H1 (cell line): ENCODE measurements at regions not wholly inside any gene's neighbourhood (a gene's known extent, or its start where the extent isn't known, plus 50 kb on each side); places are given as distances from the start of the nearest gene placed in this dataset.

Experiments
- CTCF ChIA-PET: fragments of 300-600 bp; sonication (Branson Sonifier 250); formaldehyde crosslinking; loops from one replicate; lab custom pipeline; 2021; ENCODE audit not compliant: partially characterized antibody; lab: Charles Lee
- POLR2A ChIA-PET: fragments of 300-600 bp; sonication (Branson Sonifier 250); formaldehyde crosslinking; loops from one replicate; lab custom pipeline; 2021; ENCODE audit warnings: inconsistent platforms; ENCODE audit not compliant: partially characterized antibody; lab: Charles Lee
- DNase-seq, 2 experiments: peaks; one replicate each; pipeline versions ENCODE4 v3.0.0 to v3.0.0-alpha.2; 2010 to 2022; ENCODE audit warnings: low spot score in 2 of 2, low read depth in 1 of 2, mixed read lengths in 1 of 2
- FAIRE-seq: peaks from 2 replicates; lab custom pipeline; 2011; peaks lifted over from hg19 to GRCh38; lab: Jason Lieb, UNC
- H2AFZ ChIP-seq: 2 replicates; pipeline ENCODE4 v1.8.1; 2012; ENCODE audit warnings: low read length, inconsistent platforms
- H2AK5ac ChIP-seq: 2 replicates; pipeline ENCODE4 v1.6.1; 2013; ENCODE audit warnings: low read depth, low read length
- H2BK120ac ChIP-seq: replicated peaks from 2 replicates; pipeline ENCODE3; 2013; ENCODE audit warnings: low read depth, low read length, inconsistent platforms
- H2BK12ac ChIP-seq: 2 replicates; pipeline ENCODE4 v1.6.1; 2013; ENCODE audit warnings: low read depth, low read length
- H2BK15ac ChIP-seq: 2 replicates; pipeline ENCODE4 v1.6.1; 2013; ENCODE audit warnings: low read length
- H2BK20ac ChIP-seq: 2 replicates; pipeline ENCODE4 v1.6.1; 2013; ENCODE audit warnings: low read length
- H2BK5ac ChIP-seq: 2 replicates; pipeline ENCODE4 v1.6.1; 2013; ENCODE audit warnings: low read depth, low read length
- H3K14ac ChIP-seq: 2 replicates; pipeline ENCODE4 v1.6.1; 2013; ENCODE audit warnings: inconsistent platforms; ENCODE audit not compliant: insufficient read length
- H3K18ac ChIP-seq: 2 replicates; pipeline ENCODE4 v1.6.1; 2013; ENCODE audit warnings: low read length; ENCODE audit errors: extremely low read depth
- H3K23ac ChIP-seq: 2 replicates; pipeline ENCODE4 v1.6.1; 2013; ENCODE audit warnings: inconsistent platforms; ENCODE audit not compliant: insufficient read length
- H3K23me2 ChIP-seq: 2 replicates; pipeline ENCODE4 v1.6.1; 2013; ENCODE audit warnings: low read depth, low read length
- H3K27ac ChIP-seq: 2 replicates; pipeline ENCODE4 v1.6.1; 2011; ENCODE audit warnings: low read depth, low read length, inconsistent platforms
- H3K27me3 ChIP-seq, 4 experiments: replicated peaks in 1 of 4; 1 replicate in 1 of 4; 2 replicates in 3 of 4; pipeline versions ENCODE4 v1.6.1 to v1.8.1; 2011 to 2013; ENCODE audit warnings: low read length in 3 of 4, mild to moderate bottlenecking in 3 of 4, inconsistent platforms in 2 of 4, mixed read lengths in 2 of 4, moderate library complexity in 1 of 4; ENCODE audit not compliant: control insufficient read depth in 3 of 4, insufficient read depth in 3 of 4; ENCODE audit errors: extremely low read depth in 1 of 4
- H3K36me3 ChIP-seq, 4 experiments: 2 replicates each; pipeline versions ENCODE4 v1.6.1 to v1.8.1; 2011 to 2013; ENCODE audit warnings: mild to moderate bottlenecking in 4 of 4, low read length in 3 of 4, moderate library complexity in 2 of 4, control low read depth in 1 of 4, inconsistent platforms in 1 of 4; ENCODE audit not compliant: insufficient read depth in 4 of 4, control insufficient read depth in 2 of 4
- H3K4ac ChIP-seq: replicated peaks from 2 replicates; pipeline ENCODE3; 2013; ENCODE audit warnings: low read length, low read depth, mixed read lengths, inconsistent platforms; ENCODE audit not compliant: insufficient read length
- H3K4me1 ChIP-seq, 4 experiments: replicated peaks in 1 of 4; 1 replicate in 1 of 4; 2 replicates in 3 of 4; pipeline versions ENCODE4 v1.6.1 to v1.8.1; 2011 to 2013; ENCODE audit warnings: low read length in 3 of 4, inconsistent platforms in 2 of 4, mixed read lengths in 1 of 4; ENCODE audit not compliant: insufficient read depth in 4 of 4, control insufficient read depth in 3 of 4
- H3K4me2 ChIP-seq, 2 experiments: 2 replicates each; pipeline versions ENCODE4 v1.6.1 to v1.8.1; 2011 to 2013; ENCODE audit warnings: low read depth in 2 of 2, low read length in 2 of 2, control low read depth in 1 of 2, inconsistent platforms in 1 of 2, mild to moderate bottlenecking in 1 of 2; ENCODE audit not compliant: insufficient read depth in 1 of 2
- H3K4me3 ChIP-seq, 4 experiments: fragments of 200-600, 300-600 bp in 1 of 4; sonication (generic), shearing (Covaris generic), sonication (Bioruptor Twin) in 1 of 4; 2 replicates each; pipeline versions ENCODE4 v1.5.1 to v1.8.1; 2011 to 2016; ENCODE audit warnings: low read length in 4 of 4, low read depth in 3 of 4, control low read depth in 2 of 4, inconsistent platforms in 2 of 4, mild to moderate bottlenecking in 2 of 4, mixed read lengths in 1 of 4, moderate library complexity in 1 of 4; ENCODE audit not compliant: insufficient read depth in 2 of 4; ENCODE audit errors: extremely low read depth in 1 of 4
- H3K56ac ChIP-seq: replicated peaks from 2 replicates; pipeline ENCODE3; 2013; ENCODE audit warnings: low read depth, mild to moderate bottlenecking, mixed read lengths, low read length, inconsistent platforms; ENCODE audit not compliant: insufficient read length
- H3K79me1 ChIP-seq: 2 replicates; pipeline ENCODE4 v1.6.1; 2013; ENCODE audit warnings: low read depth, low read length, control low read depth
- H3K79me2 ChIP-seq, 2 experiments: 2 replicates each; pipeline versions ENCODE4 v1.6.1 to v1.8.1; 2012 to 2013; ENCODE audit warnings: low read length in 2 of 2, mild to moderate bottlenecking in 2 of 2, inconsistent platforms in 1 of 2; ENCODE audit not compliant: insufficient read depth in 2 of 2, control insufficient read depth in 1 of 2
- H3K9ac ChIP-seq, 4 experiments: replicated peaks in 1 of 4; 1 replicate in 1 of 4; 2 replicates in 3 of 4; pipeline versions ENCODE4 v1.6.1 to v1.8.1; 2011 to 2013; ENCODE audit warnings: low read depth in 3 of 4, low read length in 3 of 4, control low read depth in 2 of 4, mild to moderate bottlenecking in 2 of 4, moderate library complexity in 2 of 4, inconsistent platforms in 1 of 4; ENCODE audit errors: extremely low read depth in 1 of 4
- H3K9me3 ChIP-seq, 2 experiments: 2 replicates each; pipeline versions ENCODE4 v1.6.1 to v1.8.1; 2012 to 2013; ENCODE audit warnings: mild to moderate bottlenecking in 2 of 2, moderate library complexity in 2 of 2, control low read depth in 1 of 2, inconsistent platforms in 1 of 2, low read depth in 1 of 2, low read length in 1 of 2, mixed read lengths in 1 of 2; ENCODE audit not compliant: insufficient read depth in 2 of 2
- H4K20me1 ChIP-seq, 2 experiments: replicated peaks in 1 of 2; 2 replicates each; pipeline versions ENCODE3 to v1.8.1; 2011 to 2013; ENCODE audit warnings: inconsistent platforms in 2 of 2, low read length in 2 of 2, mild to moderate bottlenecking in 1 of 2; ENCODE audit not compliant: insufficient read depth in 2 of 2, control insufficient read depth in 1 of 2
- H4K5ac ChIP-seq: 2 replicates; pipeline ENCODE4 v1.6.1; 2013; ENCODE audit warnings: low read length, low read depth, mixed read lengths, inconsistent platforms; ENCODE audit not compliant: insufficient read length
- H4K8ac ChIP-seq: 2 replicates; pipeline ENCODE4 v1.8.0; 2013; ENCODE audit warnings: mild to moderate bottlenecking, moderate library complexity, low read length, inconsistent platforms; ENCODE audit not compliant: insufficient read depth; ENCODE audit errors: extremely low read depth
- H4K91ac ChIP-seq: replicated peaks from 2 replicates; pipeline ENCODE3; 2013; ENCODE audit warnings: low read length, mixed read lengths, inconsistent platforms; ENCODE audit not compliant: insufficient read length
- ASH2L ChIP-seq: fragments of 200-600, 300-600 bp; sonication (generic); IDR thresholded peaks from one replicate; pipeline ENCODE4 v1.7.1; 2017; ENCODE audit warnings: low read length
- CEBPB ChIP-seq: IDR thresholded peaks from 2 replicates; pipeline ENCODE4 v1.6.1; 2012; ENCODE audit warnings: low read depth, low read length
- GABPA ChIP-seq: IDR thresholded peaks from 2 replicates; pipeline ENCODE4 v1.6.1; 2011; ENCODE audit warnings: mild to moderate bottlenecking, low read length, moderate library complexity, borderline replicate concordance; ENCODE audit not compliant: insufficient read depth
- RNF2 ChIP-seq: fragments of 200-900, 300-1000 bp; sonication (generic); IDR thresholded peaks from 2 replicates; pipeline ENCODE4 v1.7.1; 2016; ENCODE audit warnings: borderline replicate concordance, low read depth, mild to moderate bottlenecking, antibody characterized with exemption, low read length; ENCODE audit not compliant: poor library complexity, severe bottlenecking; ENCODE audit errors: missing control alignments
- TBP ChIP-seq: IDR thresholded peaks from 2 replicates; pipeline ENCODE4 v1.6.1; 2011; ENCODE audit warnings: low read depth, low read length, improper control_type of control experiment
- WGBS, 2 experiments: shearing (Covaris generic) in 1 of 2; methylation state at CpG; one replicate each; pipeline versions ENCODE4 v1.1.6 to v1.1.7; 2013 to 2015; ENCODE audit warnings: low lambda C conversion rate in 2 of 2, mixed read lengths in 2 of 2, inconsistent platforms in 1 of 2, low coverage in 1 of 2, missing lambda C conversion rate in 1 of 2; ENCODE audit not compliant: insufficient replicate concordance in 2 of 2, insufficient coverage in 1 of 2, insufficient read length in 1 of 2; ENCODE audit errors: extremely low coverage in 1 of 2, missing lambda C conversion rate in 1 of 2; 5-methylcytosine and 5-hydroxymethylcytosine counted together

- POLR2A ChIA-PET, result no interaction called here
- TF ChIP-seq RNF2 (no peak), TBP (no peak), CEBPB (no peak), ASH2L (no peak), GABPA (no peak)
- Histone ChIP-seq H4K5ac (no peak overlapping the region), H3K4ac (no peak overlapping the region), H3K4me3 (no peak overlapping the region), H2AFZ (no peak overlapping the region), H3K9ac (no peak overlapping the region), H3K56ac (no peak overlapping the region), H3K27ac (no peak overlapping the region), H4K8ac (no peak overlapping the region), H3K4me1 (no peaks in the 10 kb centered on the region), H2BK15ac (no peak overlapping the region), H3K18ac (no peak overlapping the region), H3K23ac (no peak overlapping the region), H3K79me1 (no peaks in the 10 kb centered on the region), H2BK120ac (no peak overlapping the region), H2BK5ac (no peak overlapping the region), H3K4me2 (no peak overlapping the region), H2BK20ac (no peak overlapping the region), H2AK5ac (no peak overlapping the region), H3K27me3 (no peaks in the 10 kb centered on the region), H3K14ac (no peak overlapping the region), H3K9me3 (no peaks in the 10 kb centered on the region), H3K23me2 (no peaks in the 10 kb centered on the region), H2BK12ac (no peak overlapping the region), H4K20me1 (no peaks in the 10 kb centered on the region), H4K91ac (no peak overlapping the region), H3K79me2 (no peaks in the 10 kb centered on the region), H3K36me3 (no peaks in the 10 kb centered on the region)
- 71% methylated on average over 1 of the region's 1 CpG; no CpG with 5 or more reads in 1 of the 2 experiments for WGBS, 2 experiments
- no peak for FAIRE-seq
- DNase-seq, result no peak
- CTCF ChIA-PET, result interaction anchor here (0.6 to 1.5 kb wide), 5 partner anchors 8 to 335 kb away, joined by 3 to 6 read pairs (median 3); no protein-coding TSS in a partner anchor
Measured at GRCh38 chr4:106698621-106699195, 330.1 kb upstream of the GIMD1 start.
